Skeletal muscle satellite cell (primary cell): ENCODE measurements at regions not wholly inside any gene's neighbourhood (a gene's known extent, or its start where the extent isn't known, plus 50 kb on each side); places are given as distances from the start of the nearest gene placed in this dataset.
"Not testable (repeated sequence)": the region's sequence is repeated elsewhere in the genome, so short reads cannot be mapped to it uniquely, and the experiment has no call there.

ENCODE experiments used
- H3K27me3 ChIP-seq: 2 replicates; pipeline ENCODE4 v1.7.0; 2013; ENCODE audit warnings: low read length; ENCODE audit not compliant: control insufficient read depth, insufficient read depth
- H3K36me3 ChIP-seq: 2 replicates; pipeline ENCODE4 v1.7.0; 2013; ENCODE audit warnings: mild to moderate bottlenecking, control low read depth, low read length; ENCODE audit not compliant: insufficient read depth
- H3K4me1 ChIP-seq: 2 replicates; pipeline ENCODE4 v1.7.0; 2013; ENCODE audit warnings: low read length; ENCODE audit not compliant: control insufficient read depth, insufficient read depth
- H3K4me2 ChIP-seq: 2 replicates; pipeline ENCODE4 v1.7.0; 2013; ENCODE audit warnings: mild to moderate bottlenecking, low read length
- H3K4me3 ChIP-seq: 2 replicates; pipeline ENCODE4 v1.7.0; 2013; ENCODE audit warnings: low read length
- H3K9ac ChIP-seq: 2 replicates; pipeline ENCODE4 v1.7.0; 2013; ENCODE audit warnings: mild to moderate bottlenecking, low read depth, low read length, moderate library complexity
- H3K9me3 ChIP-seq: replicated peaks from 2 replicates; pipeline ENCODE4 v1.7.0; 2013; ENCODE audit warnings: mild to moderate bottlenecking, control low read depth, low read length

DNA sequence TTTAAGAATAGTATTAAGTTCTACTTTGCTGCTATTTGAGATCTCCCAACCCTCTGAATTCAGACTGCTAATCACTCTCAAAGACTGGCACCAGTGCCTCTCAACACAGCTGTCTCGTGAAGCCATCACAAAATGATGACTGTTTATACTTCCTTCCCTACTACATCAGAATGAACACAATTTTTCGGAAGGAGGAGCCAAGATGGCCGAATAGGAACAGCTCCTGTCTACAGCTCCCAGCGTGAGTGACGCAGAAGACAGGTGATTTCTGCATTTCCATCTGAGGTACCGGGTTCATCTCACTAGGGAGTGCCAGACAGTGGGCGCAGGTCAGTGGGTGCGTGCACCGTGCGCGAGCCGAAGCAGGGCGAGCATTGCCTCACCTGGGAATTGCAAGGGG lies 314.4 kb downstream of the PAX3 start:
- not testable (repeated sequence) for H3K27me3 ChIP-seq, H3K9ac ChIP-seq, H3K4me2 ChIP-seq, H3K9me3 ChIP-seq, H3K4me1 ChIP-seq, H3K4me3 ChIP-seq, H3K36me3 ChIP-seq

DNA sequence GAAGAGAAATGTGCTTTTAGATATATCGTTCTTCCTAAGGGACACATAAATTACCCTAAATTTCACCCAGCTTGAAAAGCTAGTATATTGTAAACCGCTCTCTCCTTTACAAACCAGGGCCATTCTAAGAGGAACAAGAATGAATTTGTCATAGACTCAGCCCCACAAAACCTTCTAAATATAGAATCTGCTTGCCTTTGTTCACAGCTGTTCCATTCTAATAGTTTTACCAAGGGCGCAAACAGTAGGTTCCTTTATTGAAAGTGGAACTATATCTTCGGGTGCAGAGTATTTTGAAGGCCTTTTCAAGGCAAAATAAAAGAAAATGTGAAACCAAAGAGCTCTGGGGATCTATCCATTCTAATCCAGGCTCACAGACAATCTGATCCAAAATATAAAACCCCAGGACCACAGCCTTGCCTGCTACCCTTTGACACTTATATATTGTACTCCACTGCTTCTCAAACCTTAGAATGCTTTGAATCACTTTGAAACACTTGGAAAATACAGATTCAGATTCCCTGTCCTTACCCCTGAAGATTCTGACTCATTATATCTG lies 316.8 kb downstream of the PAX3 start:
- Histone ChIP-seq H3K4me2 (no peak overlapping the region), H3K9ac (no peak overlapping the region), H3K36me3 (no peaks in the 10 kb centered on the region), H3K9me3 (no peaks in the 10 kb centered on the region), H3K4me3 (no peak overlapping the region), H3K4me1 (no peaks in the 10 kb centered on the region), H3K27me3 (no peaks in the 10 kb centered on the region)

DNA sequence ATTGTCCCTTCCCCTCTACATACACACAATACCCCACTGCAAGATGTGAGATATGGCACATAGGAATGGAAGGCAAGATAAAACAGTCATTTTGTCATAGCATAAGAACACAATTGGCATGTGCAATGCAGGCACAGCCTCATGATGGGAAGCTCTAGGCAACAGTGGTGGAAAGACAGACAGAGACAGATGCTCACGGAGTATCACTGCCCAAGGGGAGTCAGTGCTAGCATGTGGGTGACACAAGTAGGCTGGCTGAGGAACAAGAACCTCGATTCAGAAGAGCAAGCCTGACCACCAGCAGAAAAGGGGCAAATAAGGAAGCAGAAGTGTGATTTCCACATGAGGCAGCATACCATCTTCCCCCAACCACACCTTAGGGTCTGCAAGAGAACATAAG lies 323.6 kb downstream of the PAX3 start:
- H3K4me1 ChIP-seq, result no peaks in the 10 kb centered on the region
- no peaks in the 10 kb centered on the region for H3K9me3 ChIP-seq
- no peak overlapping the region for H3K4me3 ChIP-seq
- no peak overlapping the region for H3K9ac ChIP-seq
- H3K27me3 ChIP-seq, result no peaks in the 10 kb centered on the region
- H3K36me3 ChIP-seq, result no peaks in the 10 kb centered on the region
- H3K4me2 ChIP-seq, result no peak overlapping the region

DNA sequence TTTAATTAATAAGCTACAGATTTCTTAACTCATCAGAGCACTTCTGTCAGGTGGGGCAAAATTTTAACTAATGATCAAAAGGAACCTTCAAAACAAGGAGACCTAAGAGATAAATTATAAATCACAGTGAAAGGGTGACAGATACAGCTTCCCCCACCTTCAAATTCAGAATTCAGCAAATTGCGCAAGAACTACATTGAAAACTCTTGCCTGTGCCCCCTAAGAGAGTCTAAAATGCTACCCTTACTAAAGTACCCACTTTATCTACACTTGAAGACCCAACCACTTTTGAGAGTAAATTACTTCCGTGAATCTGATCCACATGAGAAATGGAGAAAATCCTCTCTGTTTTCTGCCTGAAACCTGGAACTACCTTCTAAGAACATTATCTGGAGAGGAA lies 324.9 kb downstream of the PAX3 start:
- no peak overlapping the region for H3K4me2 ChIP-seq
- no peaks in the 10 kb centered on the region for H3K4me1 ChIP-seq
- no peaks in the 10 kb centered on the region for H3K27me3 ChIP-seq
- H3K4me3 ChIP-seq, result no peak overlapping the region
- H3K9ac ChIP-seq, result no peak overlapping the region
- H3K36me3 ChIP-seq, result no peaks in the 10 kb centered on the region
- no peaks in the 10 kb centered on the region for H3K9me3 ChIP-seq

DNA sequence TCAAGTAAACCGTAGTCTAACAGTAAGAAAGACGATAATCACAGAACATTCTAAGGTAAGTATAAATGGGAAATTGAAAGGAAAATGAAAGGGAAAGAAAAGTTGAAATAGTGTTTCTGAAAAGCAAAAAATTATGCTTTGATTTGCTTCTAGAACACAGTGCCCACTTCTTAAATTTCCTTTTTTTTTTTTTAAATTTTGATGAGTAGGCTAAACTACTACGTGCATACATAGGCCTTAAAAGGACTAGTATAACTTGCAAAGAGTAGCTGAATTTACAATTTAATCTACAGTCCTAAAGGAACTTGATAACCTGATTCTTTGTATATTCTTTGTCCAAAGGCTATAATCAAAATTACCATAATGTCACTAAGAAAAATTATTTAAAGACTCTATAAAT lies 325.3 kb downstream of the PAX3 start:
- H3K9ac ChIP-seq, result no peak overlapping the region
- H3K27me3 ChIP-seq, result no peaks in the 10 kb centered on the region
- no peaks in the 10 kb centered on the region for H3K4me1 ChIP-seq

DNA sequence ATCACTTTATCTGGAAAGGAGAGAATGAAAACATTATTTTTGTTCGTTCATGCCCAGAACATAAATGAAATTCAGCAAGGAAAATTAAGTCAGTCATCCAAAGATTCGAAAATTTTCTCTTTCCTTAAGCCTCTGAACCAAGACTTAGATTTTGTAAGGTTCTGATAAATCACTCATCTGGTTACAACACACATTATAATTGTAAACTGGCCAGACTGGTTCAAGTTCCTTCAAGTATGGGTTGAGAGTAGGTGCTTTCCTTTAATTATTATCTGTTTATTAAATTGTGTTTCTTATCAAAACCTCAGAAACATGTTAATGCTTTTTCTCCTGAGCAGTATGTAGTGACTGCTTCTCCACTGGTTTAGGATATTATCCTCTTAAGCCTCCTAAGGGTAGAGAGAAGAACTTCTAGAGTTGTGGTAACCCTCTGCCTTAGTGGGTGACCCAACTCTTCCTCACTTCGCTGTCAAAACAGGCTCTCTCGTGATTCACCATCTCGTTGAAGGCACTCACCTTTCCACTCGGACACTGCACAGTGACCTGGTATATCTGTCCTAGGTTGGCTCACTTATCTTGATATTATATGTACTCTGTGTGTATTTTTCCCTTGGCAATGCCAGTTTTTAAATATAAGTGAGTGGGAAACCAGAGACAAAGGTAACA lies 325.9 kb downstream of the PAX3 start:
- Histone ChIP-seq H3K4me1 (no peaks in the 10 kb centered on the region), H3K36me3 (no peaks in the 10 kb centered on the region), H3K9me3 (no peaks in the 10 kb centered on the region), H3K4me2 (no peak overlapping the region), H3K4me3 (no peak overlapping the region), H3K9ac (no peak overlapping the region), H3K27me3 (no peaks in the 10 kb centered on the region)

More for the DNA sequence above, 325.3 kb downstream of the PAX3 start:
- Histone ChIP-seq H3K4me3 (no peak overlapping the region), H3K9me3 (no peaks in the 10 kb centered on the region), H3K36me3 (no peaks in the 10 kb centered on the region), H3K4me2 (no peak overlapping the region)

DNA sequence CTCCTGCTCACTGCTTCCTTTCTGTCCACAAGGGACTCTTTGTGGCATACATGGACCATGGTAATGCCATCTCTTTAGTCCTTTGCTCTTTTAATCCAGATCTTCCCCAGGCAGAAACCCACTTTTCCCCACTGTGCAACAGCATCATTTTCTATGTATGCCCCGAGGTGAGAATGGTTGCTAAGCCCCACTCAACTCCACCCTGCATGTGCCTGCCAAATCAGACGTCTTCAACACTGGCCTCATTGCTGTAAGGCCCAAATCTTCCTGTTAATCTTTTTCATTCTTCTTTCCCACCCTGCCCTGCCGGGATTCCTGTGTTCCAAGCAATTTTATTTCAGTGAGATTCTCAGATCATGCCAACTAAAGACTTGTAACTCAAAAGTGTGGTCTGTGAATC lies 328.4 kb downstream of the PAX3 start:
- Histone ChIP-seq H3K4me1 (no peaks in the 10 kb centered on the region), H3K9me3 (no peaks in the 10 kb centered on the region), H3K4me2 (no peak overlapping the region), H3K9ac (no peak overlapping the region), H3K36me3 (no peaks in the 10 kb centered on the region), H3K27me3 (no peaks in the 10 kb centered on the region), H3K4me3 (no peak overlapping the region)

DNA sequence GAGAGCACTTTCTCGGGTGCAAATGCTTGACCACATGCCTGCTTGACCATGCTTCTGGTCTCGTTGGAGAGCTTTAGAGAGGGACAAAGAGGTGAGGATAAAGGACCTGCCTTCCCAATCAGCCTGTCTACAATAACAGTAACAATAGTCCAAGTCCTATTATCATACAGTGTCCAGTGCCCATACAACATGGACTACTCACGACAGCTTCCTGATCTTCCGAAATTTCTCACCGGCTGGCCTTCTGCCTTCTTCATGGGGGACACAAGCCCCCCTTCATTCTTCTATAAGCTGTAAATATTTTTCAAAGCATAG lies 329.0 kb downstream of the PAX3 start:
- no peaks in the 10 kb centered on the region for H3K4me1 ChIP-seq
- no peak overlapping the region for H3K9ac ChIP-seq
- H3K4me2 ChIP-seq, result no peak overlapping the region
- no peaks in the 10 kb centered on the region for H3K36me3 ChIP-seq
- no peaks in the 10 kb centered on the region for H3K9me3 ChIP-seq
- no peak overlapping the region for H3K4me3 ChIP-seq
- no peaks in the 10 kb centered on the region for H3K27me3 ChIP-seq

DNA sequence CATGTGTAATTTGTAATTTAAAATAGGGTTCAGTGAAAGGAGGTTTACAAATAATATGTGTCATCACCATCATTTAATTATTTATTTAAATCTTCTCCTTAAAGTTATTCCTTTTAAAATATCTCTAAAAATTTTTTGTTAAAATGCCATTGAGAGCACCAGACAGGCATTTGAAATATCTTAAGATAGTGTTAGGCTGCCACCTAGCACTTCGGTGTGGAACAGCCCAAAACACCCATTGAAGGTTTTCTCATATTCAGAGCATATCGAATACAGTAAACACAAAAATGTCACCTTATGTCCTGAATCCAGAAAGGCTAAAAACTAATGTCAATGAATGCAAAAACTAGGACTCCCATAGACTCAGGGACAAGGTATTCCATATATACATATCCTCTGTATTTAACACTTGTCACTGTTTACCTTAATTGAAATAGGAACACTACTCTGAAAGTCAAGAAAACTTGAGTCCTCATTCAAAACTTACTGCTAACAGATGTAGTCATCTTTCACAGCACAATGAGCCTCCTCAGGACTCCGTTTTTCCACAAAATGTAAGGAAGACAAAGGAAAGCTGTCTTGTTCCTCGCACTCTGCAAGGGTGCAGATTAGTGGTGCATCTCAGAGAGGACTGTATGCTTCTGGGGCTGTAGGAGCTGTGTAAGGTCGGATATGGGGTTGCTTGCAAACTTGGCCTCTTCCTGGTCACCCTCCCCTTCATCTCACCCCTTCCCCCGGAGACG lies 329.5 kb downstream of the PAX3 start:
- no peak overlapping the region for H3K4me3 ChIP-seq
- H3K9me3 ChIP-seq, result no peaks in the 10 kb centered on the region
- H3K4me1 ChIP-seq, result no peaks in the 10 kb centered on the region
- no peak overlapping the region for H3K4me2 ChIP-seq
- no peaks in the 10 kb centered on the region for H3K27me3 ChIP-seq
- no peaks in the 10 kb centered on the region for H3K36me3 ChIP-seq
- no peak overlapping the region for H3K9ac ChIP-seq

DNA sequence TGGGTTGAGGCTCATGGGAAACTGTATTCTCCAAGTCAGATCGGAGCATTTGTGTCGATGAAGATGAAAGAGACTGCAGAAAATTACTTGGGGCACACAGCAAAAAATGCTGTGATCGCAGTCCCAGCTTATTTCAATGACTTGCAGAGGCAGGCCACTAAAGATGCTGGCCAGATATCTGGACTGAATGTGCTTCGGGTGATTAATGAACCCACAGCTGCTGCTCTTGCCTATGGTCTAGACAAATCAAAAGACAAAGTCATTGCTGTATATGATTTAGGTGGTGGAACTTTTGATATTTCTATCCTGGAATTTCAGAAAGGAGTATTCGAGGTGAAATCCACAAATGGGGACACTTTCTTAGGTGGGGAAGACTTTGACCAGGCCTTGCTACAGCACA lies 336.6 kb downstream of the PAX3 start:
- no peak overlapping the region for H3K4me3 ChIP-seq
- H3K36me3 ChIP-seq, result no peaks in the 10 kb centered on the region
- H3K27me3 ChIP-seq, result no peaks in the 10 kb centered on the region
- H3K9me3 ChIP-seq, result no peaks in the 10 kb centered on the region
- no peaks in the 10 kb centered on the region for H3K4me1 ChIP-seq
- no peak overlapping the region for H3K4me2 ChIP-seq
- no peak overlapping the region for H3K9ac ChIP-seq

DNA sequence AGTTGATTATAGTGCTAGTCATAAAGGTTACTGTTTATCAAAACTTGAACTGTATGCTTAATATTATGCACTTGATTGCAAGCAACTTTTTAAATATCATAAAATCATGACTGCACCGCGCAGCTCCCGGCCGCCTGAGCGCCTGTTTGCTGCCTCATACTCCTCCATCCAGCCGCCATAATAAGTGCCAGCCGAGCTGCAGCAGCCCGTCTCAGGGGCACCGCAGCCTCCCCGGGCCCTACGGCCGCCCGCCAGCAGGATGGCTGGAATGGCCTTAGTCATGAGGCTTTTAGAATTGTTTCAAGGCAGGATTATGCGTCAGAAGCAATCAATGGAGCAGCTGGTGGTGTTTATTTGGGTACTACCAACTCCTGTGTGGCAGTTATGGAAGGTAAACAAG lies 337.2 kb downstream of the PAX3 start:
- Histone ChIP-seq H3K36me3 (no peaks in the 10 kb centered on the region), H3K9me3 (no peaks in the 10 kb centered on the region), H3K9ac (no peak overlapping the region), H3K4me1 (no peaks in the 10 kb centered on the region), H3K4me2 (no peak overlapping the region), H3K27me3 (no peaks in the 10 kb centered on the region), H3K4me3 (no peak overlapping the region)

DNA sequence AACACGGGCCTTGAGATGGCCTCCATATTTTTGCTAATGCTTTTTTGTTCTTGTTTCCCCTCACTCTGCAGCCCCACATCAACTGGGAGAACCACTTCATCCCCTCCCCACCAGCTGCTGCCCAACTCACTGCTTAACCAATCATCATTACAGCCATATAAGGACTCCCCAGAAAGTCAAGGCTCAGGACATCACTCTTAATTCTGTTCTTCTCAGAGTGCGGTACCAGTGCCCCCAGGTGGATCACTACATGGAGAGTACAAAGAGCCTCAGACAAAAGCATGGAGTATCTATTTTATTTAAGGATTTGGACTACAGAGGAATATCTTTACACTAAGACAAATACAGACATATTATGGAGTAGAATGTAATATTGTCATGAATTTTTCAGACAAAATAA lies 340.6 kb downstream of the PAX3 start:
- Histone ChIP-seq H3K9ac (no peak overlapping the region), H3K36me3 (no peaks in the 10 kb centered on the region), H3K9me3 (no peaks in the 10 kb centered on the region), H3K4me3 (no peak overlapping the region), H3K4me2 (no peak overlapping the region), H3K27me3 (no peaks in the 10 kb centered on the region), H3K4me1 (no peaks in the 10 kb centered on the region)
